Spleen (tissue), 7 donors: ENCODE measurements at regions not wholly inside any gene's neighbourhood (a gene's known extent, or its start where the extent isn't known, plus 50 kb on each side); places are given as distances from the start of the nearest gene placed in this dataset.

Experiments
- POLR2A ChIP-seq, 3 donors: fragments of 450-650 bp; IDR thresholded peaks; one replicate each; pipeline ENCODE4 v1.5.1; 2017; ENCODE audit warnings: antibody characterized with exemption in 3 of 3, mild to moderate bottlenecking in 1 of 3
- POLR2AphosphoS5 ChIP-seq, 3 donors: sonication (generic); formaldehyde crosslinking; IDR thresholded peaks; one replicate each; pipeline ENCODE4 v1.5.1; 2017; ENCODE audit warnings: antibody characterized with exemption in 3 of 3
- TF ChIP-seq, protein P1 (sequence below), 11 experiments: fragments of 200-600 bp in 7 of 11; fragments of 450-650 bp in 4 of 11; sonication (generic) in 4 of 11; IDR thresholded peaks in 8 of 11; conservative IDR thresholded peaks in 3 of 11; 1 replicate in 7 of 11; 2 replicates in 4 of 11; pipeline versions ENCODE4 v1.4.0 to v1.8.0; 2016 to 2021; ENCODE audit warnings: antibody characterized with exemption in 11 of 11, inconsistent platforms in 4 of 11, mild to moderate bottlenecking in 1 of 11
- donor health status: DM: no; HTN: no; CAD: no; lungs with moderate emphysema.
- donor health status: DM: no; HTN: no; CAD: no.
- donor health status: DM: no; HTN: no; CAD: no.

DNA sequence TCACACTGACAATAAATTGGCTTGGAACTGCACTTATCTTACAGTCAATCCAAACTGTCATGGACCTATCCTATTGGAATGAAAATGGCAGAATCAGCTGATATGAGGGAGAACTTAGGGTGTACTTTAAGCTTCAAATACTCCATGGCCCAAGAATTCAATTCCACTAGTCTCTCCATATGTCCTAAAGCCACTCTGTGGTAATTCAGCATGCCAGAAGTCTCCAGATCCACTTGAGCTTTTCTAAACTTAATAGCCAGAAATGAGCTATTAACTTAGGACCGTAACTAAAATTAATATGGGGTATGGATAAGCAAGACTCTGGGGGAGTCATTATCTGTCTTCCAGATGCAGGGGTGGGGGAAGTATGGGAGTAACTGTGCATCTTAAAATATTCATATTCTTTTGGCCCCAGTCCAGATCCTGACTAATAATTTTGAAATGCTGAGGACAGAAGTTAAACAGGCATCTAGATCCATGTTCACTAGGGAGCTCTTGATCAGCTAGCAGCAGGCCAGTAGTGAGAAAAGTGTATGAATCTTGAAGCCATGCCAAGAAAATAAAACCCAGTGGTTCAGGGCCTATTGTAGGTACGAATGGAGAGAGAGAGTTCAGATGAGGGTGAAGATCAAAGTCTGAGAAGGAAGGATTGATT is 167.6 kb downstream of the DKK2 start:
- TF ChIP-seq, protein P1, sequence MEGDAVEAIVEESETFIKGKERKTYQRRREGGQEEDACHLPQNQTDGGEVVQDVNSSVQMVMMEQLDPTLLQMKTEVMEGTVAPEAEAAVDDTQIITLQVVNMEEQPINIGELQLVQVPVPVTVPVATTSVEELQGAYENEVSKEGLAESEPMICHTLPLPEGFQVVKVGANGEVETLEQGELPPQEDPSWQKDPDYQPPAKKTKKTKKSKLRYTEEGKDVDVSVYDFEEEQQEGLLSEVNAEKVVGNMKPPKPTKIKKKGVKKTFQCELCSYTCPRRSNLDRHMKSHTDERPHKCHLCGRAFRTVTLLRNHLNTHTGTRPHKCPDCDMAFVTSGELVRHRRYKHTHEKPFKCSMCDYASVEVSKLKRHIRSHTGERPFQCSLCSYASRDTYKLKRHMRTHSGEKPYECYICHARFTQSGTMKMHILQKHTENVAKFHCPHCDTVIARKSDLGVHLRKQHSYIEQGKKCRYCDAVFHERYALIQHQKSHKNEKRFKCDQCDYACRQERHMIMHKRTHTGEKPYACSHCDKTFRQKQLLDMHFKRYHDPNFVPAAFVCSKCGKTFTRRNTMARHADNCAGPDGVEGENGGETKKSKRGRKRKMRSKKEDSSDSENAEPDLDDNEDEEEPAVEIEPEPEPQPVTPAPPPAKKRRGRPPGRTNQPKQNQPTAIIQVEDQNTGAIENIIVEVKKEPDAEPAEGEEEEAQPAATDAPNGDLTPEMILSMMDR (IDR thresholded peaks at IDR 0.05 in 8 of 11, conservative IDR thresholded peaks at IDR 0.05 in 3 of 11), result no peak
- no peak for TF ChIP-seq POLR2AphosphoS5 (IDR thresholded peaks at IDR 0.05)
- TF ChIP-seq POLR2A (IDR thresholded peaks at IDR 0.05), result no peak
